K562 (cell line): ENCODE measurements at regions not wholly inside any gene's neighbourhood (a gene's known extent, or its start where the extent isn't known, plus 50 kb on each side); places are given as distances from the start of the nearest gene placed in this dataset.

Experiments used
- ATAC-seq: fragments of 200-7000 bp; cut with Tn5 transposase; 3 replicates; pipeline ENCODE4 v1.9.1; 2020; ENCODE audit warnings: moderate library complexity
- BruUV-seq: library from RNA; stranded (reverse); fragments of 400-500 nt; replicated peaks from 2 replicates; lab custom pipeline; 2021; lab: Mats Ljungman, UMichigan
- CTCF ChIA-PET: fragments of 300-600 bp; formaldehyde crosslinking; extraction: SDS; loops from one replicate; lab custom pipeline; 2021; ENCODE audit warnings: low intra/inter-chr PET ratio; lab: Yijun Ruan, JAX
- POLR2A ChIA-PET: fragments of 300-600, 350-650 bp; sonication (Branson Sonifier 250); formaldehyde crosslinking; extraction: SDS; loops from one replicate; lab custom pipeline; 2021; ENCODE audit warnings: antibody characterized with exemption, inconsistent platforms; lab: Yijun Ruan, JAX
- DNase-seq, 4 experiments: peaks; one replicate each; pipeline versions ENCODE4 v3.0.0 to v3.0.0-alpha.2; 2011 to 2018; ENCODE audit warnings: low spot score in 3 of 4, mixed read lengths in 3 of 4; ENCODE audit errors: extremely low read depth in 1 of 4
- FAIRE-seq: peaks from 2 replicates; lab custom pipeline; 2011; peaks lifted over from hg19 to GRCh38; lab: Jason Lieb, UNC
- H2AFZ ChIP-seq: 2 replicates; pipeline ENCODE4 v1.6.0; 2011; ENCODE audit warnings: low read depth, low read length, control low read depth, inconsistent platforms
- H3K27ac ChIP-seq: fragments of 200-600 bp; 3 replicates; pipeline ENCODE4 v1.8.0; 2011; ENCODE audit warnings: low read depth, mild to moderate bottlenecking, control low read depth, inconsistent platforms, low read length, moderate library complexity, mixed read lengths; ENCODE audit errors: extremely low read depth
- H3K27me3 ChIP-seq, 2 experiments: fragments of 300-600 bp in 1 of 2; 2 replicates in 1 of 2; 3 replicates in 1 of 2; pipeline versions ENCODE4 v1.6.0 to v1.8.0; 2011; ENCODE audit warnings: inconsistent platforms in 2 of 2, low read length in 2 of 2, mild to moderate bottlenecking in 1 of 2, mixed read lengths in 1 of 2, moderate library complexity in 1 of 2; ENCODE audit not compliant: control insufficient read depth in 2 of 2, insufficient read depth in 2 of 2
- H3K36me3 ChIP-seq: fragments of 300-600 bp; 3 replicates; pipeline ENCODE4 v1.8.0; 2011; ENCODE audit warnings: mild to moderate bottlenecking, low read length, inconsistent platforms; ENCODE audit not compliant: control insufficient read depth, insufficient read depth
- H3K4me1 ChIP-seq, 2 experiments: fragments of 200-600 bp in 1 of 2; replicated peaks in 1 of 2; 2 replicates in 1 of 2; 3 replicates in 1 of 2; pipeline versions ENCODE4 v1.5.1 to v1.8.0; 2011; ENCODE audit warnings: inconsistent platforms in 2 of 2, low read length in 2 of 2, mild to moderate bottlenecking in 1 of 2, mixed read lengths in 1 of 2, moderate library complexity in 1 of 2; ENCODE audit not compliant: control insufficient read depth in 2 of 2, insufficient read depth in 2 of 2
- H3K4me2 ChIP-seq: 2 replicates; pipeline ENCODE4 v1.6.1; 2011; ENCODE audit warnings: low read length, control low read depth, inconsistent platforms, mixed read lengths; ENCODE audit not compliant: insufficient read depth
- H3K4me3 ChIP-seq: fragments of 200-600 bp; sonication (generic), shearing (Covaris generic); 2 replicates; pipeline ENCODE4 v1.5.1; 2016; ENCODE audit warnings: control low read depth, inconsistent platforms
- H3K79me2 ChIP-seq: fragments of 200-600 bp; 3 replicates; pipeline ENCODE4 v1.8.0; 2011; ENCODE audit warnings: low read length, inconsistent platforms; ENCODE audit not compliant: control insufficient read depth, insufficient read depth
- H3K9ac ChIP-seq, 2 experiments: 2 replicates each; pipeline versions ENCODE4 v1.6.0 to v1.6.1; 2011; ENCODE audit warnings: low read depth in 2 of 2, low read length in 2 of 2, control low read depth in 1 of 2, inconsistent platforms in 1 of 2, mild to moderate bottlenecking in 1 of 2, mixed read lengths in 1 of 2; ENCODE audit not compliant: insufficient read depth in 1 of 2
- H3K9me1 ChIP-seq: one replicate; pipeline ENCODE4 v1.6.0; 2011; ENCODE audit warnings: inconsistent platforms, mild to moderate bottlenecking, low read length, moderate library complexity; ENCODE audit not compliant: control insufficient read depth, insufficient read depth
- H3K9me3 ChIP-seq: replicated peaks from 2 replicates; pipeline ENCODE4 v1.5.1; 2011; ENCODE audit warnings: low read depth, low read length, inconsistent platforms; ENCODE audit not compliant: control insufficient read depth, insufficient read depth
- H4K20me1 ChIP-seq: replicated peaks from 2 replicates; pipeline ENCODE4 v1.6.1; 2011; ENCODE audit warnings: low read length, inconsistent platforms, mixed read lengths; ENCODE audit not compliant: control insufficient read depth, insufficient read depth
- CLOCK ChIP-seq: fragments of 250-450 bp; sonication (Bioruptor Pico); IDR thresholded peaks from 2 replicates; pipeline ENCODE4 v1.4.0; 2020; ENCODE audit warnings: mild to moderate bottlenecking, moderate library complexity, borderline replicate concordance
- CREB3L1 ChIP-seq: fragments of 450-650 bp; IDR thresholded peaks from 2 replicates; pipeline ENCODE4 v1.6.1; 2014; ENCODE audit warnings: low read depth, mild to moderate bottlenecking, moderate library complexity, borderline replicate concordance
- FOXM1 ChIP-seq, 2 experiments: fragments of 450-650 bp in 1 of 2; sonication (generic) in 1 of 2; formaldehyde crosslinking in 1 of 2; IDR thresholded peaks; 2 replicates each; pipeline versions ENCODE4 v1.6.1 to v1.9.0; 2017 to 2022; ENCODE audit warnings: low read depth in 2 of 2, mild to moderate bottlenecking in 2 of 2, missing genetic modification reagents in 1 of 2, moderate library complexity in 1 of 2
- HMG20A ChIP-seq: fragments of 450-650 bp; formaldehyde crosslinking; conservative IDR thresholded peaks from 2 replicates; pipeline ENCODE4 v1.4.0; 2020; ENCODE audit warnings: mild to moderate bottlenecking, mixed read lengths
- HOXB6 ChIP-seq: fragments of 250-450 bp; sonication (Bioruptor Pico); IDR thresholded peaks from 2 replicates; pipeline ENCODE4 v1.5.1; 2022; ENCODE audit warnings: mild to moderate bottlenecking, borderline replicate concordance
- KDM2B ChIP-seq: fragments of 250-450 bp; sonication (Bioruptor Pico); IDR thresholded peaks from 2 replicates; pipeline ENCODE4 v1.8.0; 2021; ENCODE audit warnings: mild to moderate bottlenecking, moderate library complexity
- RUNX1 ChIP-seq: sonication (generic); IDR thresholded peaks from 2 replicates; pipeline ENCODE4 v1.6.1; 2016; ENCODE audit warnings: antibody characterized with exemption, low read depth
- TCFL5 ChIP-seq: fragments of 250-450 bp; sonication (Bioruptor Pico); conservative IDR thresholded peaks from 2 replicates; pipeline ENCODE4 v1.6.1; 2021; ENCODE audit warnings: mild to moderate bottlenecking, moderate library complexity, matching md5 sums
- ZBTB7A ChIP-seq: IDR thresholded peaks from 2 replicates; pipeline ENCODE4 v1.6.1; 2011; ENCODE audit warnings: low read depth, mild to moderate bottlenecking, low read length, moderate library complexity, borderline replicate concordance; ENCODE audit not compliant: control insufficient read depth
- ZFP36 ChIP-seq: fragments of 150-350 bp; IDR thresholded peaks from 2 replicates; pipeline ENCODE4 v1.6.1; 2018; ENCODE audit warnings: low read length, low read depth; ENCODE audit not compliant: partially characterized antibody
- ZFX ChIP-seq: sonication (generic); formaldehyde crosslinking; IDR thresholded peaks from 2 replicates; pipeline ENCODE4 v1.8.0; 2022; ENCODE audit warnings: mild to moderate bottlenecking, missing genetic modification reagents, moderate library complexity
- WGBS: fragments of 100-300 bp; shearing (Covaris generic); methylation state at CpG from one replicate; pipeline ENCODE4 v1.1.6; 2016; ENCODE audit warnings: low coverage, mixed read lengths; ENCODE audit not compliant: insufficient coverage; ENCODE audit errors: missing lambda C conversion rate; 5-methylcytosine and 5-hydroxymethylcytosine counted together
- in situ Hi-C: fragments of 300-500 bp; cut with MboI; formaldehyde crosslinking; loops from 4 replicates; pipeline ENCODE4 v1.15.0; 2018; ENCODE audit warnings: inconsistent platforms, mixed read lengths
- intact Hi-C: fragments of 100-400 bp; cut with micrococcal nuclease; formaldehyde crosslinking; loops from 2 replicates; pipeline ENCODE4 v1.14.2; 2022
- TF ChIP-seq, protein P1 (sequence below): fragments of 250-450 bp; sonication (Bioruptor Pico); IDR thresholded peaks from 2 replicates; pipeline ENCODE4 v1.8.0; 2022; ENCODE audit warnings: moderate library complexity, mild to moderate bottlenecking, inconsistent platforms
- TF ChIP-seq, protein P2 (sequence below): sonication (generic); formaldehyde crosslinking; IDR thresholded peaks from 2 replicates; pipeline ENCODE4 v1.8.0; 2023; ENCODE audit warnings: mild to moderate bottlenecking, missing genetic modification reagents

GRCh38 chr4:96827086-96827485 lies 987.2 kb downstream of the PDHA2 start:
- Histone ChIP-seq H3K36me3 (no peaks in the 10 kb centered on the region), H3K4me2 (no peak overlapping the region), H3K27me3 (no peaks in the 10 kb centered on the region), H3K4me3 (no peak overlapping the region), H4K20me1 (no peaks in the 10 kb centered on the region), H2AFZ (no peak overlapping the region), H3K79me2 (no peaks in the 10 kb centered on the region), H3K27ac (no peak overlapping the region), H3K9ac (no peak overlapping the region), H3K9me1 (no peaks in the 10 kb centered on the region), H3K4me1 (no peaks in the 10 kb centered on the region), H3K9me3 (no peaks in the 10 kb centered on the region)
- in situ Hi-C loops: no loop called here
- DNase-seq (no peak), FAIRE-seq (no peak), ATAC-seq (no peak)
- ChIA-PET CTCF (no interaction called here), POLR2A (no interaction called here)
- no TSS peak for BruUV-seq
- no peak for TF ChIP-seq RUNX1
- no peak for TF ChIP-seq HOXB6
- TF ChIP-seq ZFX (CRISPR knock-in tag): no peak
- TF ChIP-seq CREB3L1: no peak
- no peak for TF ChIP-seq FOXM1 (IDR thresholded peaks at IDR 0.05; ENCODE audit: low read depth)
- no peak for TF ChIP-seq FOXM1 (CRISPR knock-in tag; IDR thresholded peaks at IDR 0.05; ENCODE audit: low read depth)
- no peak for TF ChIP-seq KDM2B (CRISPR knock-in tag)
- no peak for TF ChIP-seq ZFP36
- no peak for TF ChIP-seq CLOCK (CRISPR knock-in tag)
- no peak for TF ChIP-seq HMG20A
- no peak for TF ChIP-seq TCFL5 (CRISPR knock-in tag)
- TF ChIP-seq, protein P1, sequence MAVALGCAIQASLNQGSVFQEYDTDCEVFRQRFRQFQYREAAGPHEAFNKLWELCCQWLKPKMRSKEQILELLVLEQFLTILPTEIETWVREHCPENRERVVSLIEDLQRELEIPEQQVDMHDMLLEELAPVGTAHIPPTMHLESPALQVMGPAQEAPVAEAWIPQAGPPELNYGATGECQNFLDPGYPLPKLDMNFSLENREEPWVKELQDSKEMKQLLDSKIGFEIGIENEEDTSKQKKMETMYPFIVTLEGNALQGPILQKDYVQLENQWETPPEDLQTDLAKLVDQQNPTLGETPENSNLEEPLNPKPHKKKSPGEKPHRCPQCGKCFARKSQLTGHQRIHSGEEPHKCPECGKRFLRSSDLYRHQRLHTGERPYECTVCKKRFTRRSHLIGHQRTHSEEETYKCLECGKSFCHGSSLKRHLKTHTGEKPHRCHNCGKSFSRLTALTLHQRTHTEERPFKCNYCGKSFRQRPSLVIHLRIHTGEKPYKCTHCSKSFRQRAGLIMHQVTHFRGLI: no peak
- TF ChIP-seq, protein P2, sequence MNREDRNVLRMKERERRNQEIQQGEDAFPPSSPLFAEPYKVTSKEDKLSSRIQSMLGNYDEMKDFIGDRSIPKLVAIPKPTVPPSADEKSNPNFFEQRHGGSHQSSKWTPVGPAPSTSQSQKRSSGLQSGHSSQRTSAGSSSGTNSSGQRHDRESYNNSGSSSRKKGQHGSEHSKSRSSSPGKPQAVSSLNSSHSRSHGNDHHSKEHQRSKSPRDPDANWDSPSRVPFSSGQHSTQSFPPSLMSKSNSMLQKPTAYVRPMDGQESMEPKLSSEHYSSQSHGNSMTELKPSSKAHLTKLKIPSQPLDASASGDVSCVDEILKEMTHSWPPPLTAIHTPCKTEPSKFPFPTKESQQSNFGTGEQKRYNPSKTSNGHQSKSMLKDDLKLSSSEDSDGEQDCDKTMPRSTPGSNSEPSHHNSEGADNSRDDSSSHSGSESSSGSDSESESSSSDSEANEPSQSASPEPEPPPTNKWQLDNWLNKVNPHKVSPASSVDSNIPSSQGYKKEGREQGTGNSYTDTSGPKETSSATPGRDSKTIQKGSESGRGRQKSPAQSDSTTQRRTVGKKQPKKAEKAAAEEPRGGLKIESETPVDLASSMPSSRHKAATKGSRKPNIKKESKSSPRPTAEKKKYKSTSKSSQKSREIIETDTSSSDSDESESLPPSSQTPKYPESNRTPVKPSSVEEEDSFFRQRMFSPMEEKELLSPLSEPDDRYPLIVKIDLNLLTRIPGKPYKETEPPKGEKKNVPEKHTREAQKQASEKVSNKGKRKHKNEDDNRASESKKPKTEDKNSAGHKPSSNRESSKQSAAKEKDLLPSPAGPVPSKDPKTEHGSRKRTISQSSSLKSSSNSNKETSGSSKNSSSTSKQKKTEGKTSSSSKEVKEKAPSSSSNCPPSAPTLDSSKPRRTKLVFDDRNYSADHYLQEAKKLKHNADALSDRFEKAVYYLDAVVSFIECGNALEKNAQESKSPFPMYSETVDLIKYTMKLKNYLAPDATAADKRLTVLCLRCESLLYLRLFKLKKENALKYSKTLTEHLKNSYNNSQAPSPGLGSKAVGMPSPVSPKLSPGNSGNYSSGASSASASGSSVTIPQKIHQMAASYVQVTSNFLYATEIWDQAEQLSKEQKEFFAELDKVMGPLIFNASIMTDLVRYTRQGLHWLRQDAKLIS (CRISPR knock-in tag): no peak
- no peak for TF ChIP-seq ZBTB7A
- 5% methylated on average over 4 of the region's 4 CpGs for WGBS
- intact Hi-C loops: no loop called here
